ENCODE measurements at regions not wholly inside any gene's neighbourhood (a gene's known extent, or its start where the extent isn't known, plus 50 kb on each side); places are given as distances from the start of the nearest gene placed in this dataset.
"Not testable (repeated sequence)": the region's sequence is repeated elsewhere in the genome, so short reads cannot be mapped to it uniquely, and the experiment has no call there.

DNA sequence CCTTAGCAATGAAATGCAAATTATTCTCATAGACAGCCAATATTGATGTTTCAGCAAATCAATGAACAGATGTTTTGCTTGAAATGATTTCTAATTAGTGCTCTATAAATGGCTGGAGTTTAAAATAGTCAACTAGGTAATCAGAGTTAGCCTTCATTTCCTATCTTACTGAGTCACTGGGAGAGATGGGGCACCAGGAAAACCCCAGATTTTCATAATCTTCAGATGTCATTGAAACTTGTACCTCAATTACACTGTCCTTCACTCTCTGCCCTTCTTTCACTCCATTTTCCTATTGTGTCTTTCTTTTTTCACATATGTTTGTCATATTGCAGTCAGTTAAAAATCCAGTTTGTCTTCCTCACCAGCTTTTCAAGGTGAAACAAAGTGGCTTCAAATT, 92.7 kb downstream of the C12orf75 start:
- DNase-seq: no peak

DNA sequence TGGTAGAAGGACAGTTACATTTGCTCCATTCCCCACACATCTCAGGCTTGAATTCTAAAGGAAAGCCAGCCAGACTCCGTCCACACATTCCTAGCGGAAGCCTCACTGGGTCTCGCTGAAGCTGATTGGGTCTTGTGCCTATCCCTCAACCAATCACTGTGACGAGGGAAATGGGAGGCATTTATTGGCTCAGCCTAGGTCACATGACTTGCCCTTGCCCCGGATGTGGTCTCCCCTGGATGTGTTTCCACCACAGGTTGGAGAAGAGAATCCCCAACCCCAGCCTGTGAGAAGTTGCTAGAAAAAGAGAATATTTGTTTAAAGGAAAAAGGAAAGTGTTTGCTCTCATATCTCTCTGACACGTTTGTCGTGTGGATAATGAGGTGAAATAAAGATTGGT, 93.4 kb downstream of the C12orf75 start:
- no peak for DNase-seq

DNA sequence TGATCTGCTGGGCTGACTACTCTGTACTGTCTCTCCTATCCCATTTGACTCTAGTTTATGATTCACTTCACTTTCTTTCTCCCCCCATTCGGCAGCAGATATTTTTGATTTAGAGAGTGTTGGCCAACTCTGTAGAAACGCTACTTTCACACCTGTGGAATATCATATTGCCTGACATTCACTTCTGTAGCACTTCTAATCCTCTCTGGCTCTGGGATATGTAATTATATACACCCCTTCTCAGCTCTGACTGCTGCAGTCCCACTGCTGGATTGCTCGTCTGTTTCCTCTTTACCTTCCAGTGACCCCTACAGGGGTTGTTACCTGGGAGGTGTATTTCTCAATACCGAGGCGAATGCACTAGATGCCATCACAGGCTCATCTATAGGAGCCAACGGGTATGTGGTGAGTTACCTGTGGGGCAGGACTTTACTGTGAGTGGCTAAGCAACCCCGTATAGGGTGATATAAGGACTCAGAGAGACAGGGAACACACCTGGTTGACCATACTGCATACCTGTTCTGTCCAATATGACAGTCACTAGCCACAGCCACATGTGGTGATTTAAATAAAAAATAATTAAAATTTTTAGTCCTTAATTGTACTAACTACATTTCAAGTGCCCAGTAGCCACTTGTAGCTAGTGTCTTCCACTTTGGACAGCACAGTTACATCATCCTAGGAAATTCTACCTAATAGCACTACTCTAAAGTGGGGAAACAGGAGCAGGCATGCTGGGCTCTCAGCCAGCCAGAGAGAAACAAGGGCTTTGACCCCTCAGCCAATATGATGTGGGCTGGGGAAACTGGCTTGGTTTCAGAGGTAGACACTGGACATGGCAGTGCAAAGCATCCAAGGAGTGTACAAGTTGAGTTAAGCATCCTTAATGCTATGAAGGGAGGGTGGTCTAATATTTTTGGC, 95.0 kb downstream of the C12orf75 start:
- DNase-seq: no peak

DNA sequence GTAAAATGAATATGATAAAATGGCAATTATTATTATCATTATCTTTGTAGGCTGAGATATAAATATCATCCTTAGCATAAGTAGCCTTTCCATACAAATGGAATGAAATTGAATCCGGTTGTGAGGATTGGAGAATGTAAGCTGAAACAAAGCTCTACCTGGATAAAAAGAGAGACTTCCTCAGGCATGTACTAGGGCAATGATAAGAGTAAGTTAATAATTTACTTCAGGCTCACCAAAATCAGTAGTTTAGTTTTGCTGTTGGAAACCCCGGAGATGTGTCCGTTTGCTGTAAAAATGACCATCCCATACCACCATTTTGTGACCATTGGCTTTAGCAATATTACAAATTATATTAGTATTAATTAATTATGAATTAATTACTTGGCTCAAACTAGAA, 96.3 kb downstream of the C12orf75 start:
- no peak for DNase-seq

DNA sequence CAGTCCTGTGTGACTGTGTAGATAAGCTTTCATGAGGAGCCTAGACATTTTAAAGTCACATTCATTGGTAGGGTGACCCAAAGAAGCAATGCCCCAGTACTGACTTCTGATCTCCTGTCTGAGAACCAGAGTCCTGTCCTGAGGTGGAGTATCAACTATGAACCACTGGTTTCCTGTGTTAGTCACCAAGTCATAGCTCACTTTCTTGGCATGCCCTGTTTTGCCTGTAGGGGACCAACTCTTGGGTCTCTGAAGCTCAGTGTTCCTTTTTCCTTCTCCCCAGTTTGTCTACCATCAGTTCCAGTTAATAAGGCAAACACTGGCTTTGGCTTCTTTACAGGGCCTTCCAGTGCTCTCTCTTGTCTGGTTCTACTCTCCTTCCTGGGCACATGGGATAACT, 97.4 kb downstream of the C12orf75 start:
- DNase-seq: no peak

DNA sequence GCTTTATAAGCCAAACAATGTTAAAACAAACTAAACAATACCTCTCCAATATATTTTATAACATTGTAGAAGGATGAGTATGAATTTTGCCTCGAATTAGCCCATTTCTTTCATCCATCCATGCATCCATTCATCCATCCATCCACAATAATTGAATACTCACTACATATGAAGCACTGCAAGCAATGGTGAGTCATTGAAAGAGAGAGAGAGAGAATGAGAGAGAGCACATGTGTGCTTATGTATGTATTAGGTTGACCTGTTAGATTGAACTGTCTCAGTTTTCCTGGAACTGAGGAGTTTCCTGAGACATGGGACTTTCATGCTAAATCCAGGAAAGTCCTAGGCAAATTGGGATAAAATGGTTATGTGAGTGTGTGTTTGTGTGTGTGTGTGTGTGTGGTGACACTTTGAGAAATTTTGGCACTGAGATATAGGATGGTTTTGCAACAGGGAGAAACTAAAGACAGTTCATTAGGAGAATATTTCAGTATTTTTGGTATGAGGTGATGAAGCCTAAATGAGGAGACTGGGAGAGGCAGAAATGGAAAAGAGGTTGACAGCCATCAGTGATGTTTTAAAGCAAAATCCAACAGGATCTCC, 98.4 kb downstream of the C12orf75 start:
- no peak for DNase-seq

DNA sequence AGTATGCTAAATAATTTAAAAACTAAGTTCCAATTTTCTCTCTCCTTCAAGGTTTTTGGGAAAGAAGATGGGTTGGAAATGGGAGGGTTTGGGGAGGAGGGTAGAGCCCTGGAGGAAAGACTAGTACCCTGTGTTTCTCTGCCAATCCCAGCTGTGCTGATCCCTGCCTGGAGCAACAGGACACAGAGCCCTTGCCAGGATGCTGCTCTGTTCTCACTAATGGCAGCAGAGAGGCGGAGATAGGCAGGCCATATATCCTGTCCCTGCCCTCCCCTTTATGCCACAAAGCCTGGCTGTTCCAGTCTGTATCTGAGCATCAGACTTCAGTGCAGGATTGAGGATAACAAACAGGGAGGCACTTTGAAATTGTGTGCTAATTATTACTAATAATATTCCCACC, 99.0 kb downstream of the C12orf75 start:
- DNase-seq: no peak

DNA sequence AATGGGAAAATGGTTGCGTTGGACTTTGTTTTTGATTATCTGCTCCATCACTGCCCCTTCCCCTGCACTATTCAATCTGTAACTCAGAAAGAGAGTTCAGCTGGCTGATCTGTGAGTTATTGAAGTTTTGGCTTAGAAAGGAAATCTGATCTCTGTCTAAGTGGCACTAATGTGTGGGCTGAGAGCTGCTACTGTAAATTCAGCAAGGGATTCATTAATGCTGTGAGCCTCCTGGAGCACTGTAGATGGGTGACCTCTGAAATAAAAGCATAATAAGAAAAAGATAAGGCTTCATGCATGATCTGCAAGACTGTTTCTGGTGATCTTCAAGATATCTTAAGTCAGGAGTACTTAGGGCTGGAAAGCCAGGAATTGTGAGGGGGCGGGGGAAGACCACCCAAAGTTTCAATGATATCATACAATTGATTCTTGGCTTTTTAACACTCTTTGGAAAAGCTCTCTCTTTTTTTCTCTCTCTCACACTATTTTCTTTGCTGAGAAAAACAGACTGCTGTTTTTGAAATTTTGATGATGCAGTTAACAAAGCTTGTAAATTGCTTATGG, 101.1 kb downstream of the C12orf75 start:
- no peak for DNase-seq

DNA sequence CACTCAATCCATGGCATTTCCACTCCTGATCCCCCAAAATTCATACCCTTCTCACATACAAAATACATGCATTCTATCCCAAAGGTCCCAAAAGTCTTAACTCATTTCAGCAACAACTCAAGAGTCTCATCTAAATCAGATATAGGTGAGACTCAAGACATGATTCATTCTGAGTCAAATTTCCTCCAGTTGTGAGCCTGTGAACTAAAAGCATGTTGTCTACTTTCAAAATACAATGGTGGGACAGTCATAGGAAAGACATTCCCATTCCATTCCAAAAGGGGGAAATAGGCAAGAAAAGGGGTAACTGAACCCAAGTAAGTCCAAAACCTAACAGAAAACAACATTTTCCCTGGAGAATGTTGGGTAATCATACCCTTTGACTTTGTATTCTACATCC, 103.3 kb downstream of the C12orf75 start:
- DNase-seq: no peak

DNA sequence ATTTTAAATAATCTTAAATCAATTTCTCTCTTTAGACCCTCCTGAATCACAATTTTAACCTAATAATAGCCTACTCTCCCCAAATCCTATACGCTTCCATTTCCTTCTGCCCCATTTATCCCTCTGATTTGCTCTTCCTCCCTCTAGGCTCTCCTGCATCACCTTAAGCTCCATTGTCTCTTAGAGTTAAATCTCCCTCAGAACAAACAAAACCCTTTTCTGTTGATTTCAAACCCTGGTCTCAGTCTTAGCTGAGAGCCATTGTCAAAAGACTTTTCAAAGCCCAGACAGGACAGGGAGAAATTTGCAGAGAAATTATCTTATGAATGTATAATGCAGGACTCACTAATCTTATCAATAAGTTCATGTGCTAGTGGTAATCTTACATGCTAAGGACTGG, 106.1 kb downstream of the C12orf75 start:
- no peak for DNase-seq

DNA sequence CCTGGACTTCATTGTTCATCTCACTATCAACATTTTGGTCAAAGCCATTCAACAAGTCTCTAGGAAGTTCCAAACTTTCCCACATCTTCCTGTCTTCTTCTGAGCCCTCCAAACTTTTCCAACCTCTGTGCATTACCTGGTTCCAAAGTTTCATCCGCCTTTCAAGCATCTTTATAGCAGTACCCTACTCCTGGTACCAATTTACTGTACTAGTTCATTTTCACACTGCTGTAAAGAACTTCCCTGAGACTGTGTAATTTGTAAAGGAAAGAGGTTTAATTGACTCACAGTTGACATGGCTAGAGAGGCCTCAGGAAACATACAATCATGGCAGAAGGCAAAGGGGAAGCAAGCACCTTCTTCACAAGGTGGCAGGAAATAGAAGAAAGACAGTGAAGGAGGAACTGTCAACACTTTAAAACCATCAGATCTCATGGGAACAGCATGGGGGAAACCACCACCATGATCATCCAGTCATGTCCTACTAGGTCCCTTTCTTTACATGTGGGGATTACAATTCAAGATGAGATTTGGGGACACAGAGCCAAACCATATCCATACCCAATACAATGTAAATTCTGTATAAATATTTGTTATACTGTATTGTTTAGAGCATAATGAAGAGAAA, 109.7 kb downstream of the C12orf75 start:
- DNase-seq: no peak

DNA sequence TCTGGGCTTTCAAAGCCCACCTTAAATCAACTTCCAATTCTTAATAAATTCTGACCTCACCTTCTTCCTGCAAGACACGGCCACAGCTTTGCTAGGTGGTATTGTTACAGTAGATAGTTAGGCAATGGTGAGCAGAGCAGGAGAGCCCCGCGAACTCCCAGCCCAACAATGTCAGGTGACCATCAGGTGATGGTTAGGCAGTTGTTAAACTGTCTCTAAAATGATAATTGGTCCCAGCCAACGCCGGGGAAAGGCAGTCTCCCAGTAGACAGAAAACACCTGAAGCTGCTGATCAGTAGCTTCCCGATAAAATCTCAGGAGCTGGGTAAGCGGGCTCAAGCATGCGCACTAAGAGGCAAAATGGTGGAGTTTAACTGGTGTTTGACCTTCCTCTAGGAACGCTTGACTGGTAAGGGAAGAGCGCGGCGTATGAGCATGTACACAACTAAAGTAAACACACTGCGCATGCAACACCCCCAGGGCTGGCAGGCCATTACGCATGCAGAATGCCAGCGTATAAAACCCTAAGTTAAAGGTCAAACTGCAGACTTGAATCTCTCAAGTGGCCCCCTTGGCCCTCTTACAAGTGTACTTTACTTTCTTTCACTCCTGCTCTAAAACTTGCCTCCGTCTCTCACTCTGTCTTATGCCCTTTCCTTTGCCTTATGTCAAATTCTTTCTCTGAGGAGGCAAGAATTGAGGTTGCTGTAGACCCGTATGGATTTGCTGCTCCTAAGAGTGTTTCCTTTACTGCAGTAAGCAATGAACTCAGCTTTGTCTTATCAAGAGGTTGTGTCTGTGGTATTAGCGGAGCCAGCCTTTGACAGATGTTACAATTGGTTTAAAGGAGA, 113.5 kb downstream of the C12orf75 start:
- no peak for DNase-seq

DNA sequence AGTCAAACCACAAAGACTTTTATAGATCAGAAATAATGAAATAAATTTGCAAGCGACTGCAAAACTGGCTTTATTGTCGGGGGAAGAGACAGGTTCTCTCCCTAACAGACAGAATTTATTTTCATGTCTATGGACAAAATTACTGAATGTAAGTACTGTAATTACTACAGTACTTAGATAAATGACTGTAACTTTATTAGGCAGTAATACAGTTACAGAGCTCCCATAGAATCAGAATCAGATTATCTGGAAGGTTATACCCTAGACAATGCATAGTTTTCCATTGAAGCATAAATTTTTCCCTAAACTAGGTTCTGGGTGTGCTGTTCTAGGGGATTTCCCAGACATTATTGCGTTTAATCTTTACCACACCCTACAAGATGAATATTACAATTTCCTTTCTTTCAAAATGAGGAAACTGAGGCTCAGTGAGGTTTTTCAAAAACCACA, 114.2 kb downstream of the C12orf75 start:
- DNase-seq: no peak

DNA sequence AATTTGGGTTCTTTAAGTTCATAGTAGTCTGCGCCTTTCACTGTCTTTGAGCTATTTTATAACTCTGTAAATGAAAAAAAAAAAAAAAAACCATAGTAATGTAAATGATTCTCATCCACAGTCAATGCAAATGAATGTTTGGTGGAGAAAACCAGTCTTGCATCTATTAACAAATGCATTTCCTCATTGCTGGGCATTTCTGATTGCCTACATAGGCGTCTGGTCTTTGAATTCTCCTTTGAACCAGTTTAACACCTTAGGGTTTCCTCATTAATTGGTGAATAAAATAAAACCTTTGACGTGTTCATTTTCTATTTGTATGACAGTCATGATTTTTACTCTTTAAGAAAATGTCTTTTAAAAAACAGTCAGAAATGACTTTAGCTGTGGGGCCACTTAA, 114.8 kb downstream of the C12orf75 start:
- DNase-seq: no peak

DNA sequence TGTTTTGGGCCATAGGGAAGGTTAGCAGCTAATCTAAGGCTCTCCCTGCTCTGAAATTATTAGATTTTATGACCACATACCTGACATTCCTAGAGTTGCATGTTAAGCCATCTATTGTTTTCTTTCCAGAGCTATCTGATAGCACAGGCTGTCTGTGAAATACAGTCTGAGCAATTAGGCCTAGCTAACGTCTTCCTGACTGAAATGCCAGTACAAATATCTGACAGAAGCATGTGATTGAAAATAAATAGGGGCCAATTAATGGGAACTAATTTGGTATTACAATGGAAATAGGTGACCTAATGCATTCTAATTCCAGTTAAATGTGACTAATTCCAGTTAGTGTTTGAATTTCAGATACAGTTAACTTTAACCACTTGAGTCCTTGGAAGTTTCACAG, 115.2 kb downstream of the C12orf75 start:
- DNase-seq: no peak

DNA sequence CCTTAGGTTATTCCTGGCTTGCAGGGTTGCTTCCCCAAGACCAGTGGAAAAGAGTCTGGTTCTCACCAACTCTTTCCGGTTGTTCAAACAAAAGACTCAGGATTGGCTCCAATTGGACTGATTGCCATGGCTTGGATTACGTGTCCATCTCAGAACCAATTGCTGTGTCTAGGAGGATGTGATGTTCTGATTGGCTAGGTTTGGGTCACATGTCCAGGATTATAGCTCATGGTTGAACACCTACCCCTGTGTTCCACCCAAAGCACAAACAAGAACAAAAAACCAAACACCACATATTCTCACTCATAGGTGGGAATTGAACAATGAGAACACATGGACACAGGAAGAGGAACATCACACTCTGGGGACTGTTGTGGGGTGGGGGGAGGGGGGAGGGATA, 116.0 kb downstream of the C12orf75 start:
- not testable (repeated sequence) for DNase-seq

DNA sequence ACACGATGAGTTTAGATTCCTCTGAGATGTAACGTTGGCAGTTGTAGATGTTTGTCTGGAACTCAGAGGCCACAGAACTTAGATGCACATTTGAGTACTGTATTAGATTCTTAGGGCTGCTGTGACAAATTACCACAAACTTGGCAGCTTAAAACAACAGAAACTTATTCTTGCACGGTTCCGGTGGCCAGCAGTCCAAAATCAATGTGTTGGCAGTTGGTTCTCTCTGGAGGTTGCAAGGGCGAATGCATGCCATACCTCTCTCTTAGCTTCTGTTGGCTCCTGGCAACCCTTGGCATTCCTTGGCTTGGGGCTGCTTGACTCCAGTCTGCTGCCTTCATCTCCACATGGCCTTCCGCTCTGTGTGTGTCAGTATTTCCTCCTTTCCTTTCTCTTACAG, 118.9 kb downstream of the C12orf75 start:
- no peak for DNase-seq

DNA sequence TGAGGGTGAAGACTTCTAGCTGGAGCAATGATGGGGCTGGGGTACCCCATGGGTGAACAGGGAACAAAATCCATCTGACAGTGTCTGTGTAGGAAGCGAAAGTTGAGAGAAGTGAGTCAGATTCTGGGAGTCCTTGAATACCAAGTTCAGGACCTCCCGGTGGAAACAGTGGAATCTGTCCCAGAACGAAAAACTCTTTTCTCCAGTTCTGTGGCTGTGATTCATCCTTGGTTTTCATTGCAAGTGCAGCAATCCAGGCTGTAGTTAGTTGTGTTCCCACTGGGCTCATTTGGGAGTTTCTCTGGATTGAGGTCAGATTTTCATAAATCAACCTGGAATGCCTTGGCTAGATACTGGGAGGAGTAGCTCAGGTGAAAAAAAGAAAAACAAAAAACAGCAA, 120.7 kb downstream of the C12orf75 start:
- DNase-seq: no peak

DNA sequence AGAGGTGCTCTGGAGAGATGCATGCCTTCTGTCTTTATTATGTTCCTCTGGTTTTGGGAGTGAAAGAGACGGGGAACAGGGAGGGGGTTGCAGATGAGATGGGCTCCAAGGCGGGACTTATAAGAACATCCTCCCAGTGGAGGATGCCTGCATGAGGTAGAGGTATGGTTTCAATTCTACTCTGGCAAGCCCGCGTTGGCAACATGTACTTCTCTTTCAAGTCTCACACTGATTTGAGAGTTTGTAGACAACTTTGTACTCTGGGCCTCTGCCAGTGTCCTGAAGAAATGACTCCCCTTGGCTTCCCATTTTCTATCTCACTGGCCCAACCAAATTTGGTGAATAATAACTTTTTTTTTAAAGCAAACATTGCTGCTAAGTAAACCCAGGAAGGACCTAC, 121.3 kb downstream of the C12orf75 start:
- no peak for DNase-seq

DNA sequence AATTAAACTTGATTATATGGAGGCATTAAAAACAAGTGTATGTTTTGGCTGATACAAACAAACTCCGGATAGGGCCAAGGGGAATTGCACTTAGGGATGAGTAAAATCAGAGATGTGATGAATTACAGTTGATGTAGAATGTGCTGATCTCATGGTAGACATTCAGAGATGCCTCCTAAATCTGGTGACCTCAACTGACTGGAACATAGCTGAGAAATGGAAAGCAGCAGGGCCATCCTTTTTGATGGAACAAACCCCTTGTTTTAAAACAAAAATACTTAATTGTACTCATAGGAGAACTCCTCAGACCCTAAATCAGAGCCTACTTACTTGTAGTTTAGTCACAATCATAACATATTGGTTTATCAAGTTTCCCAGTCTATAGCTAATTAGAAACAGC, 122.8 kb downstream of the C12orf75 start:
- DNase-seq: no peak

DNA sequence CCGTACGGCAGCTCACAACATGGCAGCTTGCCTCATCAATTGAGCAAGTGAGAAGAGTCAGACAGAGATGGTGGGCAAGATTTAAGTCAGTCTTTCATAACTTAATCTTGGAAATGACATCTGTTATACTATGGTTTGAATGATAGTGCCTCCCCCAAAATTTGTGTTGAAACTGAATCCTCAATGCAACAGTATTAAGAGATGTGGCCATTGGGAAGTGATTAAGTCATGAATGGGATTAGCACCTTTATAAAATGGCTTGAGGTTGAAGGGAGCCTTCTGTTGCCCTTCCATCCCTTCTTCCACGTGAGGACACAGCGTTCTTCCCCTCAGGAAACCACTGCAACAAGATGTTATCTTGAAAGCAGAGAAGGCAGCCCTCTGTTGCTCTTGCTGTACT, 124.2 kb downstream of the C12orf75 start:
- DNase-seq: no peak

DNA sequence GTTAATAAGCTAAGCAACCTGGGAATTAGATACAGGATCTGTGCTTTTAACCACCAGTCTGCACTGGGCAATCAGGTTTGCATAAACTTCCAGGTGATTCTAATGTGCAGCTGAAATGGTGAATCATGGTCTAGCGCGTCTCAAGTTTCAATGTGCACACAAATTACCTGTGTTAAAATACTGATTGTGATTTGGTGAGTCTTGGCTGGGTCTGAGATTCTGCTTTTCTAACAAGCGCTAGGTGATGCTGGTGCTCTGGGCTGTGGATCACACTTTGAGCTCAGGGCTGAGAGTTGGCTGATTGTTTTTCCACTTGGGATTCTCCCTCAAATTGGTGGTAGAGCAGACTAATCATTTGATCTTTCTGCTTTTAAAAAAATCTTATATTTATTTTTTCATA, 124.8 kb downstream of the C12orf75 start:
- no peak for DNase-seq

DNA sequence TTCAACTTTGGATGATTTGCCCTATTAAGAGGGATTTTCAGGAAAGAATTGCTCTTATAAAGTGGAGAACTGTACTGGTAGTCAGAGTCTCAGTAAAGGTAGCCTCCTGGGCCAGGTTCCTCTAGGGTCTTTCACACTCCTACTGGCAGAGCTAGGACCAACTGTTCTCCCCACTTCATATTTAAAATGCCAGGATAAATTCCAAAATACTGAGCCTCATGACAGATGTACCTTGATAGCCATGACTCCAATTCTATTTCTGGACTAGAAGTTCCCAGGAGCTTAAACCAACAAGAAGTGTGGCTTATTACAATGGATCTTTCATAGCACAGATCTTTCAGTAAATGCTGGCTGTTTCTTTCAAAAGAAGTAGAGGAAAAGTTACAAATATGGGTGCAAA, 126.5 kb downstream of the C12orf75 start:
- DNase-seq: no peak

All from NCI-H345 (cell line).